H9 (cell line): ENCODE measurements at regions not wholly inside any gene's neighbourhood (a gene's known extent, or its start where the extent isn't known, plus 50 kb on each side); places are given as distances from the start of the nearest gene placed in this dataset.
A peak's percentile ranks its signal among the peaks of the same experiment; 100 is the strongest.

Source experiments
- DNase-seq: peaks from one replicate; pipeline ENCODE4 v3.0.0-alpha.2; 2017
- H2AFZ ChIP-seq: one replicate; pipeline ENCODE4 v1.6.1; 2013; ENCODE audit warnings: mild to moderate bottlenecking, low read length, control low read depth, moderate library complexity
- H2AK5ac ChIP-seq: 2 replicates; pipeline ENCODE4 v1.6.1; 2013; ENCODE audit warnings: low read length, control low read depth, mixed read lengths; ENCODE audit not compliant: insufficient read length
- H2BK120ac ChIP-seq: one replicate; pipeline ENCODE4 v1.6.1; 2013; ENCODE audit warnings: low read depth, mild to moderate bottlenecking, low read length, control low read depth, inconsistent platforms; ENCODE audit not compliant: poor library complexity, severe bottlenecking
- H2BK12ac ChIP-seq: 2 replicates; pipeline ENCODE4 v1.6.1; 2013; ENCODE audit warnings: low read length, control low read depth, mixed read lengths, low read depth; ENCODE audit not compliant: insufficient read length
- H2BK15ac ChIP-seq: 2 replicates; pipeline ENCODE4 v1.6.1; 2013; ENCODE audit warnings: low read depth, low read length, control low read depth
- H2BK20ac ChIP-seq: one replicate; pipeline ENCODE4 v1.6.1; 2013; ENCODE audit warnings: low read depth, mild to moderate bottlenecking, low read length, control low read depth, inconsistent platforms; ENCODE audit not compliant: poor library complexity, severe bottlenecking
- H2BK5ac ChIP-seq: 2 replicates; pipeline ENCODE4 v1.6.1; 2013; ENCODE audit warnings: low read length, control low read depth, mixed read lengths; ENCODE audit not compliant: insufficient read length
- H3K14ac ChIP-seq: 2 replicates; pipeline ENCODE4 v1.6.1; 2013; ENCODE audit warnings: low read length, control low read depth; ENCODE audit not compliant: insufficient read depth
- H3K18ac ChIP-seq: 2 replicates; pipeline ENCODE4 v1.6.1; 2013; ENCODE audit warnings: low read depth, mild to moderate bottlenecking, mixed read lengths, low read length, control low read depth; ENCODE audit not compliant: insufficient read length
- H3K23ac ChIP-seq: 2 replicates; pipeline ENCODE4 v1.6.1; 2013; ENCODE audit warnings: low read length, control low read depth, mixed read lengths, low read depth; ENCODE audit not compliant: insufficient read length
- H3K23me2 ChIP-seq: 2 replicates; pipeline ENCODE4 v1.6.1; 2013; ENCODE audit warnings: low read depth, mild to moderate bottlenecking, mixed read lengths, low read length, control low read depth; ENCODE audit not compliant: insufficient read length, poor library complexity, severe bottlenecking
- H3K27ac ChIP-seq: 2 replicates; pipeline ENCODE4 v1.5.1; 2013; ENCODE audit warnings: low read length, control low read depth, mixed read lengths, low read depth; ENCODE audit not compliant: insufficient read length
- H3K27me3 ChIP-seq: 2 replicates; pipeline ENCODE4 v1.6.1; 2013; ENCODE audit warnings: low read length, control low read depth, inconsistent platforms; ENCODE audit not compliant: insufficient read depth
- H3K4ac ChIP-seq: 2 replicates; pipeline ENCODE4 v1.6.1; 2013; ENCODE audit warnings: low read depth, mild to moderate bottlenecking, control low read depth, inconsistent platforms, low read length, moderate library complexity
- H3K4me1 ChIP-seq: 2 replicates; pipeline ENCODE4 v1.6.1; 2013; ENCODE audit warnings: low read length, control low read depth, inconsistent platforms; ENCODE audit not compliant: insufficient read depth
- H3K4me2 ChIP-seq: 2 replicates; pipeline ENCODE4 v1.6.1; 2013; ENCODE audit warnings: low read length, control low read depth, mixed read lengths; ENCODE audit not compliant: insufficient read length, insufficient read depth
- H3K56ac ChIP-seq: 2 replicates; pipeline ENCODE4 v1.6.1; 2013; ENCODE audit warnings: low read depth, mild to moderate bottlenecking, mixed read lengths, low read length, control low read depth; ENCODE audit not compliant: insufficient read length
- H3K79me1 ChIP-seq: 2 replicates; pipeline ENCODE4 v1.6.1; 2013; ENCODE audit warnings: low read depth, mild to moderate bottlenecking, moderate library complexity, low read length, control low read depth, inconsistent platforms; ENCODE audit not compliant: insufficient read depth, poor library complexity, severe bottlenecking
- H3K79me2 ChIP-seq: 2 replicates; pipeline ENCODE4 v1.6.1; 2013; ENCODE audit warnings: low read length, control low read depth, inconsistent platforms; ENCODE audit not compliant: insufficient read depth
- H3K9ac ChIP-seq: 2 replicates; pipeline ENCODE4 v1.6.1; 2013; ENCODE audit warnings: low read length, control low read depth, mixed read lengths; ENCODE audit not compliant: insufficient read length; ENCODE audit errors: extremely low read depth
- H3K9me3 ChIP-seq: one replicate; pipeline ENCODE4 v1.6.1; 2013; ENCODE audit warnings: low read depth, low read length, inconsistent platforms; ENCODE audit not compliant: control insufficient read depth
- H3T11ph ChIP-seq: one replicate; pipeline ENCODE4 v1.6.1; 2013; ENCODE audit warnings: mild to moderate bottlenecking, low read length, control low read depth, inconsistent platforms
- H4K20me1 ChIP-seq: one replicate; pipeline ENCODE4 v1.6.1; 2013; ENCODE audit not compliant: control insufficient read depth, insufficient read length, insufficient read depth
- H4K5ac ChIP-seq: 2 replicates; pipeline ENCODE4 v1.6.1; 2013; ENCODE audit warnings: low read depth, mild to moderate bottlenecking, mixed read lengths, low read length, control low read depth; ENCODE audit not compliant: insufficient read length
- H4K8ac ChIP-seq: replicated peaks from 2 replicates; pipeline ENCODE4 v1.6.1; 2013; ENCODE audit warnings: low read length, control low read depth, mixed read lengths, low read depth; ENCODE audit not compliant: insufficient read length
- H4K91ac ChIP-seq: 2 replicates; pipeline ENCODE4 v1.6.1; 2013; ENCODE audit warnings: low read depth, mild to moderate bottlenecking, moderate library complexity, mixed read lengths, low read length, control low read depth; ENCODE audit not compliant: insufficient read length
- H3K27ac Mint-ChIP-seq, 3 experiments: 2 replicates in 2 of 3; 3 replicates in 1 of 3; pipeline ENCODE4 v1.8.0; 2020 to 2021; ENCODE audit warnings: mixed read lengths in 3 of 3, mild to moderate bottlenecking in 1 of 3, moderate library complexity in 1 of 3
- H3K27me3 Mint-ChIP-seq: 2 replicates; pipeline ENCODE4 v1.8.0; 2021; ENCODE audit warnings: low read depth, mild to moderate bottlenecking, moderate library complexity, mixed read lengths
- H3K36me3 Mint-ChIP-seq, 3 experiments: 2 replicates in 2 of 3; 3 replicates in 1 of 3; pipeline ENCODE4 v1.8.0; 2020 to 2021; ENCODE audit warnings: low read depth in 3 of 3, mixed read lengths in 3 of 3; ENCODE audit not compliant: insufficient read depth in 1 of 3
- H3K4me1 Mint-ChIP-seq, 2 experiments: 2 replicates each; pipeline ENCODE4 v1.8.0; 2020; ENCODE audit warnings: mixed read lengths in 2 of 2
- H3K4me3 Mint-ChIP-seq, 2 experiments: 2 replicates in 1 of 2; 3 replicates in 1 of 2; pipeline ENCODE4 v1.8.0; 2020 to 2021; ENCODE audit warnings: mild to moderate bottlenecking in 2 of 2, mixed read lengths in 2 of 2, moderate library complexity in 1 of 2
- H3K9me3 Mint-ChIP-seq, 2 experiments: 2 replicates in 1 of 2; 3 replicates in 1 of 2; pipeline ENCODE4 v1.8.0; 2020; ENCODE audit warnings: mild to moderate bottlenecking in 2 of 2, mixed read lengths in 2 of 2, moderate library complexity in 1 of 2
- WGBS: extraction: QIAGEN DNeasy Blood & Tissue Kit; methylation state at CpG from one replicate; pipeline ENCODE4 v1.1.7; 2013; ENCODE audit warnings: missing lambda C conversion rate, low lambda C conversion rate, mixed read lengths; ENCODE audit not compliant: insufficient read length; ENCODE audit errors: extremely low coverage; 5-methylcytosine and 5-hydroxymethylcytosine counted together
- TF ChIP-seq, protein P1 (sequence below): fragments of 200-600 bp; sonication (generic); conservative IDR thresholded peaks from 3 replicates; pipeline ENCODE4 v1.8.0; 2021; ENCODE audit warnings: antibody characterized with exemption, mild to moderate bottlenecking

DNA sequence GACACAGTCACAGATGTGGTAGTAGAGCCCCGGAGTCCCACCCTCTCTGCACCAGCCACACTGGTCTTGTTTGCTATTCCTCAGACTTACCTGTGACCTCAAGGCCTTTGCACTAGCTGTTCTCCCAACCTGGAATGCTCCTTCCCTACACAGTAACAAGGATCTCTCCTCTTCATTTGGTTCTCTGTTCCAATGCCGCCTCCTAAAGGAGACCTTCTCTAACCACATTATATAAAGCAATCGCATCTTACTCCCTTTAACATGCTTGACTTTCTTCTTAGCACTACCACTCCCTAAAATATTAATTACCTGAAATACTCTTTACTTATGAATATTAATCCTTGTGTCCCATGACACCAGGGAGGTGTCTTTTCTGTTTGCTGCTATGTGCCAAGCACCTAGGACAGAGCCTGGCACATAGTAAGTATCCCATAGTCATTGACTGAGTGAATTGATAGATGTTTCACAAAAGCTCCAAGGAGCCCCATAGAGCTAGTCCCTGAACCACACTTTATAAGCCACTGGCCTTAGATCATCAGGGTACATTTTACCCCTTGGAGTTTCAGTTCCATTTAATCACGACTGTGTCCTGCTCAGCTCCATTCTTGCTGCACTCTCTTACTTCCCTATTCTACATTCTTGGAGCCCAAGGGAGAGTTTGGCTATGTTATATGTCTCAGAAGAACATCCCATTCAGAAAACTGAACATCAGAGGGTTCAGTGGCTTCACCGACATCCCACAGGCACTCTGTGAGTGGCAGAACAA lies 312.7 kb downstream of the RAB28 start:
- H2BK120ac ChIP-seq, result no peak overlapping the region
- no peak overlapping the region for H2AFZ ChIP-seq
- no peak overlapping the region for H3T11ph ChIP-seq
- H3K4me1 ChIP-seq, result no peaks in the 10 kb centered on the region
- H4K91ac ChIP-seq, result no peak overlapping the region
- no peak overlapping the region for H3K9ac ChIP-seq
- no peaks in the 10 kb centered on the region for H3K23me2 ChIP-seq
- no peaks in the 10 kb centered on the region for H4K20me1 ChIP-seq
- H3K14ac ChIP-seq, result no peak overlapping the region
- Mint-ChIP-seq H3K9me3 (no peaks in the 10 kb centered on the region), H3K4me3 (no peak overlapping the region), H3K27ac (peak overlapping the region in 1 of 3 experiments; percentile 14; a peak in 1 of 7 replicates), H3K4me1 (peaks cover 0 to 6% of the 10 kb centered on the region in 2 experiments; a peak in 2 of 4 replicates), H3K36me3 (no peaks in the 10 kb centered on the region), H3K27me3 (peaks cover 1% of the 10 kb centered on the region; the same call in 1 of the 2 replicates)
- no peak overlapping the region for H2BK5ac ChIP-seq
- TF ChIP-seq, protein P1, sequence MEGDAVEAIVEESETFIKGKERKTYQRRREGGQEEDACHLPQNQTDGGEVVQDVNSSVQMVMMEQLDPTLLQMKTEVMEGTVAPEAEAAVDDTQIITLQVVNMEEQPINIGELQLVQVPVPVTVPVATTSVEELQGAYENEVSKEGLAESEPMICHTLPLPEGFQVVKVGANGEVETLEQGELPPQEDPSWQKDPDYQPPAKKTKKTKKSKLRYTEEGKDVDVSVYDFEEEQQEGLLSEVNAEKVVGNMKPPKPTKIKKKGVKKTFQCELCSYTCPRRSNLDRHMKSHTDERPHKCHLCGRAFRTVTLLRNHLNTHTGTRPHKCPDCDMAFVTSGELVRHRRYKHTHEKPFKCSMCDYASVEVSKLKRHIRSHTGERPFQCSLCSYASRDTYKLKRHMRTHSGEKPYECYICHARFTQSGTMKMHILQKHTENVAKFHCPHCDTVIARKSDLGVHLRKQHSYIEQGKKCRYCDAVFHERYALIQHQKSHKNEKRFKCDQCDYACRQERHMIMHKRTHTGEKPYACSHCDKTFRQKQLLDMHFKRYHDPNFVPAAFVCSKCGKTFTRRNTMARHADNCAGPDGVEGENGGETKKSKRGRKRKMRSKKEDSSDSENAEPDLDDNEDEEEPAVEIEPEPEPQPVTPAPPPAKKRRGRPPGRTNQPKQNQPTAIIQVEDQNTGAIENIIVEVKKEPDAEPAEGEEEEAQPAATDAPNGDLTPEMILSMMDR, result peak; percentile 37; the same call in 2 of the 3 replicates
- H2BK15ac ChIP-seq, result no peak overlapping the region
- no peak overlapping the region for H2AK5ac ChIP-seq
- no peak overlapping the region for H2BK20ac ChIP-seq
- no peak overlapping the region for H4K5ac ChIP-seq
- no peak overlapping the region for H3K4ac ChIP-seq
- no CpG with 5 or more reads among the region's 5 CpGs for WGBS
- H3K23ac ChIP-seq, result no peak overlapping the region
- H3K27me3 ChIP-seq, result no peaks in the 10 kb centered on the region
- H3K9me3 ChIP-seq, result no peaks in the 10 kb centered on the region
- H2BK12ac ChIP-seq, result no peak overlapping the region
- no peak for DNase-seq
- H3K56ac ChIP-seq, result no peak overlapping the region
- no peaks in the 10 kb centered on the region for H3K79me2 ChIP-seq
- H3K18ac ChIP-seq, result no peak overlapping the region
- no peak overlapping the region for H3K4me2 ChIP-seq
- H4K8ac ChIP-seq, result no peak overlapping the region
- H3K27ac ChIP-seq, result no peak overlapping the region
- no peaks in the 10 kb centered on the region for H3K79me1 ChIP-seq
